Activated CD4-positive, alpha-beta T cell treated with anti-CD3 and anti-CD28 coated beads for 36 hours (primary cell): ENCODE measurements at regions not wholly inside any gene's neighbourhood (a gene's known extent, or its start where the extent isn't known, plus 50 kb on each side); places are given as distances from the start of the nearest gene placed in this dataset.
"Not testable (repeated sequence)": the region's sequence is repeated elsewhere in the genome, so short reads cannot be mapped to it uniquely, and the experiment has no call there.

Source experiments
- ATAC-seq: fragments of 200-7000 bp; cut with Tn5 transposase; one replicate; pipeline ENCODE4 v1.10.0; 2021; ENCODE audit warnings: mild to moderate bottlenecking, moderate library complexity
- CTCF ChIA-PET: fragments of 350-600 bp; sonication (Branson Sonifier 250); formaldehyde crosslinking; loops from one replicate; lab custom pipeline; 2021; ENCODE audit warnings: antibody characterized with exemption; lab: Charles Lee
- POLR2A ChIA-PET: fragments of 350-600 bp; sonication (Branson Sonifier 250); formaldehyde crosslinking; loops from one replicate; lab custom pipeline; 2021; ENCODE audit warnings: antibody characterized with exemption, inconsistent platforms; lab: Charles Lee
- DNase-seq: peaks from one replicate; pipeline ENCODE4 v3.0.0-alpha.2; 2020
- H3K27ac Mint-ChIP-seq: one replicate; pipeline ENCODE4 v1.8.0; 2021; ENCODE audit warnings: mixed read lengths
- H3K27me3 Mint-ChIP-seq: one replicate; pipeline ENCODE4 v1.8.0; 2021; ENCODE audit warnings: mixed read lengths
- H3K36me3 Mint-ChIP-seq: one replicate; pipeline ENCODE4 v1.8.0; 2021; ENCODE audit warnings: low read depth, mixed read lengths
- H3K4me1 Mint-ChIP-seq: one replicate; pipeline ENCODE4 v1.8.0; 2021; ENCODE audit warnings: mixed read lengths
- H3K4me3 Mint-ChIP-seq: one replicate; pipeline ENCODE4 v1.8.0; 2021; ENCODE audit warnings: mild to moderate bottlenecking, moderate library complexity, mixed read lengths
- H3K9me3 Mint-ChIP-seq: one replicate; pipeline ENCODE4 v1.8.0; 2021; ENCODE audit warnings: low read depth, mixed read lengths
- intact Hi-C, 2 experiments: fragments of 100-400 bp; cut with DNase I in 1 of 2; cut with micrococcal nuclease in 1 of 2; formaldehyde crosslinking; loops; one replicate each; pipeline versions ENCODE4 v1.14.2 to v1.15.1; 2022 to 2024; cut with DNase I, micrococcal nuclease

GRCh38 chr11:116330439-116331185 lies 442.2 kb downstream of the BUD13 start:
- ATAC-seq (no peak), DNase-seq (no peak)
- intact Hi-C loops: loop anchor here in 1 of 2 experiments (10.0 kb wide), 1 partner anchor 56 kb away; no protein-coding TSS in a partner anchor
- ChIA-PET POLR2A (no interaction called here), CTCF (no interaction called here)
- H3K4me3 Mint-ChIP-seq: no peak overlapping the region
- H3K36me3 Mint-ChIP-seq: no peaks in the 10 kb centered on the region
- no peaks in the 10 kb centered on the region for H3K4me1 Mint-ChIP-seq
- H3K27me3 Mint-ChIP-seq: peaks cover 8% of the 10 kb centered on the region
- H3K27ac Mint-ChIP-seq: no peak overlapping the region
- H3K9me3 Mint-ChIP-seq: no peaks in the 10 kb centered on the region

DNA sequence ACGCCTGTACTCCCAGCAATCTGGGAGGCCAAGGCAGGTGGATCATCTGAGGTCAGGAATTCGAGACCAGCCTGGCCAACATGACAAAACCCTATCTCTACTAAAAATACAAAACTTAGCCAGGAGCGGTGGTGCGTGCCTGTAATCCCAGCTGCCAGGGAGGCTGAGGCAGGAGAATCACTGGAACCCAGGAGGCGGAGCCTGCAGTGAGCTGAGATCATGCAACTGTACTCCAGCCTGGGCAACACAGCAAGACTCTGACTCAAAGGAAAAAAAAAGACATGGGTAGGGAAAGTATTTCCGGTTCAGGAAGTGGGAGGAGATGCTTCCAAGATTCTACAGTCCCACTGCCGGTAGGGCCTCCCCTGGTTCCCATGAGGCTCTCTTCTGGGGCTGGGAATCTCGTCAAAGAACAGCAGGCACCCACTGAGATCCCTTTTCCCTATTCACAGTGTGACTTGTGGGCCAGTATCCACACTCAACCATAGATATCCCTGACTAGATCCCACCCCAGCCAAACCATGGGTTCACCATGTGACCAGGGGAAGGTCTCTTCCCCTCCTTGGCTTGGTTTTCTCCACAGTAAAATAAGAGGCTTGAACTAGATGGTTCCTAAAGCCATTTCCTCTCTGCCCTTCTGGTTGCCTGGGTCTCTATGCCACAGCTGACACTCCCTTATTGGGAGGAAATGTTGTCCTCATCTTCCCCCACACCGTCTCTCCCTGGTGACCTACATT lies 443.3 kb downstream of the BUD13 start:
- ChIA-PET CTCF (no interaction called here), POLR2A (no interaction called here)
- no peak overlapping the region for H3K4me3 Mint-ChIP-seq
- no peaks in the 10 kb centered on the region for H3K36me3 Mint-ChIP-seq
- intact Hi-C loops: loop anchor here in 1 of 2 experiments (10.0 kb wide), 1 partner anchor 55 kb away; no protein-coding TSS in a partner anchor
- H3K4me1 Mint-ChIP-seq: no peaks in the 10 kb centered on the region
- peaks cover 8% of the 10 kb centered on the region for H3K27me3 Mint-ChIP-seq
- no peak for DNase-seq
- ATAC-seq: no peak
- H3K9me3 Mint-ChIP-seq: no peaks in the 10 kb centered on the region
- H3K27ac Mint-ChIP-seq: no peak overlapping the region

DNA sequence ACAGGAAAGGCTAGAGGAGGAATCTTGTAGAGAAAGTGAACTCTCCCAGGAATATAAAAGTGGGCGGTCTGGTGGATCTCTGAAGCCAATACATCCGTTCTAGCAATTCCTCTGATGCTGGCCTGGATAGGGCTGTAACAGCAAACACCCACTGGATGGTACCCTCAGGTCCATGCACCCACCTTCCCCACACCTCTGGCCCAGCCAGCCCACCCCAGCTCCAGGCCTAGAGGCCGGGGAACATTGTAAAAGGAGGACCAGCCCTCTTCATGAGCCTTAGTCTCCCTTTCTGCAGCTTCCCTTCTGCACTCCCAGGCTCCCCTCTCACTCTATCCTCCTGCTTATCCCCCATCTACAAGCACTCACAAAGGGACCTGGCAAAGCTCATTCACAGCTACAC lies 443.9 kb downstream of the BUD13 start:
- ChIA-PET POLR2A (interaction anchor here (0.6 kb wide), 1 partner anchor 576 kb away, joined by 3 read pairs; no protein-coding TSS in a partner anchor), CTCF (no interaction called here)
- DNase-seq (no peak), ATAC-seq (no peak)
- no peak overlapping the region for H3K4me3 Mint-ChIP-seq
- H3K27me3 Mint-ChIP-seq: peaks cover 8% of the 10 kb centered on the region
- no peak overlapping the region for H3K27ac Mint-ChIP-seq
- intact Hi-C loops: no loop called here
- H3K4me1 Mint-ChIP-seq: no peaks in the 10 kb centered on the region
- no peaks in the 10 kb centered on the region for H3K9me3 Mint-ChIP-seq
- H3K36me3 Mint-ChIP-seq: no peaks in the 10 kb centered on the region

DNA sequence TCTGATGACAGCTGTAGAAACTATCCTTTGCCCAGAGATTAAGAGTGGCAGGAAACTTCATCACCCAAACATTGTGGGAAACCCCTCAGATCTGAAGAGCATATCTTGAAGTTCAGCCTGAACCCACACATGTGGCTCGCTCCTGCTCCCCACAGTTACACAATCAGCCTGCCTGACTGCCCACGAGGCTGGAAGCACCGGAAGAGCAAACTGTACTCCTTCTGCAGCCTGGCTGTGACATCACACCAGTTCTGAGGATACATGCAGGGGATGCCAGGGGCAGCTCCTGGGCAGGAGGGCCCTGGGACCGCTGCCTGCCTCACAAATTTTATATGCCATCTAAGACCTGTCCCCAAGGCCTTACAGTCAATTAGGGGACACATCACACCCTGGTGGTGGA lies 444.4 kb downstream of the BUD13 start:
- Mint-ChIP-seq H3K36me3 (no peaks in the 10 kb centered on the region), H3K27ac (no peak overlapping the region)

GRCh38 chr11:116326146-116326545 lies 446.6 kb downstream of the BUD13 start:
- ATAC-seq (no peak), DNase-seq (no peak)
- H3K4me3 Mint-ChIP-seq: no peak overlapping the region
- intact Hi-C loops: no loop called here
- H3K4me1 Mint-ChIP-seq: no peaks in the 10 kb centered on the region
- H3K27me3 Mint-ChIP-seq: peaks cover 8% of the 10 kb centered on the region
- CTCF ChIA-PET: no interaction called here
- POLR2A ChIA-PET: no interaction called here
- H3K36me3 Mint-ChIP-seq: no peaks in the 10 kb centered on the region
- peaks cover under 1% of the 10 kb centered on the region for H3K9me3 Mint-ChIP-seq
- H3K27ac Mint-ChIP-seq: no peak overlapping the region

More for the DNA sequence above, 444.4 kb downstream of the BUD13 start:
- ATAC-seq (no peak), DNase-seq (no peak)
- ChIA-PET CTCF (no interaction called here), POLR2A (interaction anchor here (0.6 kb wide), 1 partner anchor 576 kb away, joined by 3 read pairs; no protein-coding TSS in a partner anchor)
- no peaks in the 10 kb centered on the region for H3K9me3 Mint-ChIP-seq
- intact Hi-C loops: no loop called here
- H3K4me3 Mint-ChIP-seq: no peak overlapping the region
- no peaks in the 10 kb centered on the region for H3K4me1 Mint-ChIP-seq
- peaks cover 8% of the 10 kb centered on the region for H3K27me3 Mint-ChIP-seq

DNA sequence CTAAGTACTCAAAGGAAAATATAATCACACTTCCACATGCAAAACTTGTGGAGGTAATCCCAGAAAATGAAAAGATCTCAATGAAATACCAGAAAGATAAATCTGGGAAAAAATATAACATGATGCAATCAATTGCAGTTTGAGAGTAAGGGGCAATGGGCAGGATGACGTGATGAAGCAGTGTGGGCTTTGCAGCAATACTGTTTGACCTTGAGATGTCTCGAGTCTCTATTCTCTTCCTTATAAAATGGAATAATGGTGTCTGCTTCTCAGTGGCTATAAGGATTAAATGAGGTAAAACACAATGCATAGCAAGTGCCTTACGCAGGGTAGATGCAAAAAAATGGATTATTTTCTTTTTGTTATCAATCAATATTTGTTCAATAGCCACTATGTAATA lies 447.5 kb downstream of the BUD13 start:
- intact Hi-C loops: no loop called here
- CTCF ChIA-PET: interaction anchor here (1.3 kb wide), 1 partner anchor 9 kb away, joined by 4 read pairs; no protein-coding TSS in a partner anchor
- ATAC-seq: no peak

GRCh38 chr11:116324077-116324476 lies 448.7 kb downstream of the BUD13 start:
- CTCF ChIA-PET: interaction anchor here (0.5 kb wide), 1 partner anchor 357 kb away, joined by 3 read pairs; no protein-coding TSS in a partner anchor
- H3K9me3 Mint-ChIP-seq, H3K36me3 Mint-ChIP-seq, H3K27me3 Mint-ChIP-seq, intact Hi-C loops, H3K27ac Mint-ChIP-seq, POLR2A ChIA-PET, ATAC-seq, H3K4me3 Mint-ChIP-seq, H3K4me1 Mint-ChIP-seq, DNase-seq: not testable (repeated sequence)

More for the DNA sequence above, 447.5 kb downstream of the BUD13 start:
- Mint-ChIP-seq H3K36me3 (no peaks in the 10 kb centered on the region), H3K4me1 (no peaks in the 10 kb centered on the region), H3K27me3 (peaks cover 9% of the 10 kb centered on the region), H3K27ac (no peak overlapping the region), H3K4me3 (no peak overlapping the region), H3K9me3 (peaks cover 2% of the 10 kb centered on the region)
- no peak for DNase-seq
- POLR2A ChIA-PET: no interaction called here

GRCh38 chr11:116317212-116317611 lies 455.6 kb downstream of the BUD13 start:
- Mint-ChIP-seq H3K27ac (no peak overlapping the region), H3K27me3 (peaks cover 7% of the 10 kb centered on the region), H3K36me3 (no peaks in the 10 kb centered on the region), H3K4me3 (no peak overlapping the region), H3K4me1 (no peaks in the 10 kb centered on the region), H3K9me3 (peaks cover 3% of the 10 kb centered on the region)
- intact Hi-C loops: no loop called here
- ChIA-PET CTCF (no interaction called here), POLR2A (no interaction called here)
- DNase-seq (no peak), ATAC-seq (no peak)

- ATAC-seq (no peak), DNase-seq (no peak)
- Mint-ChIP-seq H3K4me1 (no peaks in the 10 kb centered on the region), H3K9me3 (peaks cover 2% of the 10 kb centered on the region), H3K27me3 (peaks cover 13% of the 10 kb centered on the region), H3K4me3 (no peak overlapping the region), H3K27ac (no peak overlapping the region), H3K36me3 (no peaks in the 10 kb centered on the region)
- intact Hi-C loops: no loop called here
- ChIA-PET CTCF (no interaction called here), POLR2A (no interaction called here)
These were observed 458.8 kb downstream of the BUD13 start for GRCh38 chr11:116314006-116314405.

- H3K4me3 Mint-ChIP-seq: no peak overlapping the region
- peaks cover 11% of the 10 kb centered on the region for H3K27me3 Mint-ChIP-seq
- ChIA-PET POLR2A (no interaction called here), CTCF (interaction anchor here (0.8 kb wide), 1 partner anchor 198 kb away, joined by 3 read pairs; no protein-coding TSS in a partner anchor)
- H3K4me1 Mint-ChIP-seq: no peaks in the 10 kb centered on the region
- DNase-seq (no peak), ATAC-seq (no peak)
- H3K9me3 Mint-ChIP-seq: no peaks in the 10 kb centered on the region
- no peak overlapping the region for H3K27ac Mint-ChIP-seq
- no peaks in the 10 kb centered on the region for H3K36me3 Mint-ChIP-seq
- intact Hi-C loops: no loop called here
These were observed 460.0 kb downstream of the BUD13 start for GRCh38 chr11:116312570-116313391.

- DNase-seq (no peak), ATAC-seq (no peak)
- CTCF ChIA-PET: no interaction called here
- Mint-ChIP-seq H3K27me3 (peaks cover 16% of the 10 kb centered on the region), H3K9me3 (no peaks in the 10 kb centered on the region), H3K36me3 (no peaks in the 10 kb centered on the region), H3K4me1 (no peaks in the 10 kb centered on the region), H3K4me3 (no peak overlapping the region), H3K27ac (no peak overlapping the region)
- POLR2A ChIA-PET: no interaction called here
- intact Hi-C loops: no loop called here
These were observed 461.6 kb downstream of the BUD13 start for GRCh38 chr11:116311206-116311605.
